ENCODE measurements at regions not wholly inside any gene's neighbourhood (a gene's known extent, or its start where the extent isn't known, plus 50 kb on each side); places are given as distances from the start of the nearest gene placed in this dataset.

DNA sequence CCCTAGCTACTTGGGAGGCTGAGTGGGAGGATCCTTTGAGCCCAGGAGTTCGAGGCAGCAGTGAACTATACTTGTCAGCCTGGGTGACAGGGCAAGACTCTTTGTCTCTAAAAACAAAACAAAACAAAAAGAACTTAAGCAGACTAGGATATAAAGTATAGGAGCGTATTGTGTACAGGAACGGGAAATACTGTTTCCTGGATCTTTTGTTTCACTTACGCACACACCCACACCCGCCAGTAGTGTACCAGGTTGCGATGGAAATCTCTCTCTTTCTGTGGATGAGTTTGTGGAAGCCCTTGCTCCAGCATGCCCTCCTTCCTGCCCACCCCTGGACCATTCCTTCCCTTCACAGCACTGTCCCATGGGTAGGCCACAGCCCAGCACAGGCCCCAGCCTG is 136.3 kb downstream of the RPIA start:
- WGBS: 85% methylated on average over 6 of the region's 6 CpGs
- intact Hi-C loops (cut with DNase I): no loop called here
- Histone ChIP-seq H3K27me3 (peaks cover 0 to 28% (median 0%) of the 10 kb centered on the region in 4 donors), H3K9me3 (no peaks in the 10 kb centered on the region), H3K4me1 (peaks cover 0 to 4% (median 0%) of the 10 kb centered on the region in 4 donors), H3K36me3 (no peaks in the 10 kb centered on the region), H3K27ac (replicated peaks in 1 of 4) (peak overlapping the region in 3 of 4 donors; percentile 43 to 64 (median 60)), H3K4me3 (no peak overlapping the region)
- TF ChIP-seq POLR2AphosphoS5 (IDR thresholded peaks at IDR 0.05): no peak
- TF ChIP-seq, protein P1, sequence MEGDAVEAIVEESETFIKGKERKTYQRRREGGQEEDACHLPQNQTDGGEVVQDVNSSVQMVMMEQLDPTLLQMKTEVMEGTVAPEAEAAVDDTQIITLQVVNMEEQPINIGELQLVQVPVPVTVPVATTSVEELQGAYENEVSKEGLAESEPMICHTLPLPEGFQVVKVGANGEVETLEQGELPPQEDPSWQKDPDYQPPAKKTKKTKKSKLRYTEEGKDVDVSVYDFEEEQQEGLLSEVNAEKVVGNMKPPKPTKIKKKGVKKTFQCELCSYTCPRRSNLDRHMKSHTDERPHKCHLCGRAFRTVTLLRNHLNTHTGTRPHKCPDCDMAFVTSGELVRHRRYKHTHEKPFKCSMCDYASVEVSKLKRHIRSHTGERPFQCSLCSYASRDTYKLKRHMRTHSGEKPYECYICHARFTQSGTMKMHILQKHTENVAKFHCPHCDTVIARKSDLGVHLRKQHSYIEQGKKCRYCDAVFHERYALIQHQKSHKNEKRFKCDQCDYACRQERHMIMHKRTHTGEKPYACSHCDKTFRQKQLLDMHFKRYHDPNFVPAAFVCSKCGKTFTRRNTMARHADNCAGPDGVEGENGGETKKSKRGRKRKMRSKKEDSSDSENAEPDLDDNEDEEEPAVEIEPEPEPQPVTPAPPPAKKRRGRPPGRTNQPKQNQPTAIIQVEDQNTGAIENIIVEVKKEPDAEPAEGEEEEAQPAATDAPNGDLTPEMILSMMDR (IDR thresholded peaks at IDR 0.05): no peak
- no peak for TF ChIP-seq POLR2A (IDR thresholded peaks at IDR 0.05; ENCODE audit: low read depth)
- TF ChIP-seq EP300 (IDR thresholded peaks at IDR 0.05): no peak
- DNase-seq (ENCODE audit: extremely low spot score): no peak

DNA sequence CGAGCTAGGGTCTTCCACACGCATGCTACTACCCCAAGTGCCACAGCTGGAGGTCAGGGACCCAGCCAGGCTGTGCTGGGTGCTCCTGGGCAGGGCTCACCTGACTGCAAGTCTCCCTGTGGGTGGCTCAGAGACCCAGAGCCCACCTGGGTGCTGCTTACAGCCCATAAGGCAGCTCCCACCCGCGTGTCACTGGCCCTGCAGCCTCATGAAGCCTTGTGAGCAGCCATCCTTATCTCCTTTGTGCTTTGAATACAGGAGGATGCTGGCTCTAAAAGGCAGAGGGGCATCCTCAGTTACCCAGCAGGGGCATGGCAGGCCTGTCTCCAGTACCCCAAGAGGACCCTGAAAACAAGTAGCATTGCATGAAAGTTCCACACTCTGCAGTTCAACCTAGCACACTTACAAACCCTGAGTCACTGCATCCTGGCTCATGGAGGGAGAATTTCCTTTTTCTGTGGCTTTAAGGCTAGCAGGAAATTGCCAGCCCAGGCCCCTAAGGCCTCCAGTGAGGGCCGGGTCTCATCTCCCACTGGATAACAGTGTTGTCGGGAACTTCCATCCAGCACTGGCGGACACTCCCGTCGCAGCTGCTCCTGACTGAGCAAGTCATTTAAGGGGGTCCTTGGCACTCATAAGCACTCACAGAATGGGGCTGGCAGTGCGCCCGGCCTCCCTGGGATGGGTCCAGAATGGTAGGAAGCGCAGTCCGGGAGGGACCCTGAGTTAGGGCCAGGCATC is 137.1 kb downstream of the RPIA start:
- peaks cover 0 to 4% (median 0%) of the 10 kb centered on the region in 4 donors for H3K4me1 ChIP-seq
- intact Hi-C loops (cut with DNase I): no loop called here
- no peaks in the 10 kb centered on the region for H3K9me3 ChIP-seq
- WGBS: 57% methylated on average over 5 of the region's 13 CpGs
- DNase-seq (ENCODE audit: extremely low spot score): no peak
- H3K27ac ChIP-seq (replicated peaks in 1 of 4): peak overlapping the region in 3 of 4 donors; percentile 43 to 64 (median 48)
- no peak overlapping the region for H3K4me3 ChIP-seq
- peaks cover 0 to 28% (median 0%) of the 10 kb centered on the region in 4 donors for H3K27me3 ChIP-seq
- TF ChIP-seq EP300 (IDR thresholded peaks at IDR 0.05): no peak
- peak; percentile 16 to 28 for TF ChIP-seq POLR2AphosphoS5 (IDR thresholded peaks at IDR 0.05)
- H3K36me3 ChIP-seq: no peaks in the 10 kb centered on the region

DNA sequence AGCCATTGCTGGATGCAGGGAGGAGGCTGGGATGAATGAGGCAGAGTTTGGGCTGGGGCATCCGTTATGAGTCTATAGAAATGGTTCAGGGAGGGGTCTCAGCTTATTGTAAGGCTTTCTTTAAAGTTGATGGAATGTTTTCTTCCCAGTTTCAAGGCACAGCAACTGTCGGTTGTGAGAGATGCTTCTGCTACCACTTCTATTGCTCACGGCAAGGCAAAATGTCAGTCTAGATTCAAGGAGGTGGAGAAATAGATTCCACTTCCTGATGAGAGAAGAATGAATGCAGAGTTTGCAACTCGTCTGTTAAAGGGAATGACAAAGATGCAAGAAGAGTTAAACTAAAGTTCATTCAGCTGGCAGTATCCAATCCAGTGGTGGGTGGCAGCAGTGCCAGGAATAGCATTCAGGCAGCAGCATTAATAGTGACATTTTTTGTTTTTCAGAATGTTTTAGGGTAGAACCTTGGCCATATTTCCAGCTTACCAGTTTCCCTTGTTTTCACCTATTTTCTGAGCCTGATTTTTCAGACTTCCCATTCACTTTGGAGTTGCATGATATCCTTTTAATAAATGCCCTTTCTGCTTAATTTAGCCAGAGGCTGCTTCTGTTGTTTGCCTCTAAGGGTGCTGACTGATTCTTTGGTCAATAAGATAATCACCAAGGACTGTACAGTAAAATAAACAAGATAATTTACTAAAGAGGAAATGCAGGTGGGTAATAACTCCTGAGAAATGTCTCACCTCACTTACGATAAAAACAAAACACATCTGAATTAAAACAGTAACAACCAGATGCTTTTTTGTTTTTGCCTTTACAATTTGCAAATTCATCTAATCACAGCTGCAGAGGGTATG is 138.4 kb downstream of the RPIA start:
- peaks cover 0 to 28% (median 0%) of the 10 kb centered on the region in 4 donors for H3K27me3 ChIP-seq
- WGBS: 68% methylated on average over 5 of the region's 5 CpGs
- no peaks in the 10 kb centered on the region for H3K36me3 ChIP-seq
- peaks cover 0 to 4% (median 0%) of the 10 kb centered on the region in 4 donors for H3K4me1 ChIP-seq
- intact Hi-C loops (cut with DNase I): no loop called here
- DNase-seq (ENCODE audit: extremely low spot score): peak; percentile 79
- H3K9me3 ChIP-seq: no peaks in the 10 kb centered on the region
- peak overlapping the region in 1 of 4 donors; percentile 48 for H3K27ac ChIP-seq (replicated peaks in 1 of 4)
- TF ChIP-seq, protein P1 (IDR thresholded peaks at IDR 0.05): no peak
- TF ChIP-seq POLR2A (IDR thresholded peaks at IDR 0.05; ENCODE audit: low read depth): no peak
- TF ChIP-seq POLR2AphosphoS5 (IDR thresholded peaks at IDR 0.05): no peak
- TF ChIP-seq EP300 (IDR thresholded peaks at IDR 0.05): no peak
- H3K4me3 ChIP-seq: no peak overlapping the region

DNA sequence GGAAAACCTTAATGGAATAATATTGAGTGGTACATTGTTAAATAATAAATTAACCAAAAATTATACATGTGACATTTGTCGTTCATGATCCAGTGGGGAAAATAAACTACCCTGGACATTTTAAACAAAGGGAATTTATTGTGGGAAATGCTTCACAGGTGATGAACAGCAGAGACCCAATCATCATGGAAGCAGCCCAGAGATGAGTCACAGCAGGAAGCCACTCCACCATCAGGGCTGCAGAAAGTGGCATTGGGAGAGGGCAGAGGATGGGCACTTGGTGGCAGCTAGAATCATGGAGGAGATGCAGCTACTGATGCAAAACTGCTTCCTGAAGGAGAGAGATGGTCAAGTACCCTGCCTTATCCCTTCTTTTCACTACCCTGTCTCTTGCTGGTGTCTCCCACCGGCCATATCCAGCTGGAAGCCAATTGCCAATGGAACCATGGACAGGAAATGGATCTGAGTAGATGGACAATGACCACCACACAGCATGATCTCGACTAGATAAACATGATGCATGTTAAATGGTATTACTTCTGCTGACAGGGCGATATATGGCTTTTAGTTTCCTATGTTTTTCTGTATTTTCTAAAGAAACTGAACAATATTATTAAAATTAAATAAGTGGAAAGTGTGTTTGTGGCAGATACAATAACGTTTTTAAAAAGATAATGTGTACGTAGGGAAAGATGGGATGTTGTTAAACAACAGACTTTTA is 139.8 kb downstream of the RPIA start:
- peak; percentile 78 for DNase-seq (ENCODE audit: extremely low spot score)
- TF ChIP-seq EP300 (IDR thresholded peaks at IDR 0.05) (no peak), POLR2A (IDR thresholded peaks at IDR 0.05; ENCODE audit: low read depth) (no peak), POLR2AphosphoS5 (IDR thresholded peaks at IDR 0.05) (no peak)
- TF ChIP-seq, protein P1 (IDR thresholded peaks at IDR 0.05): no peak
- Histone ChIP-seq H3K36me3 (no peaks in the 10 kb centered on the region), H3K27ac (replicated peaks in 1 of 4) (no peak overlapping the region), H3K27me3 (peaks cover 0 to 28% (median 0%) of the 10 kb centered on the region in 4 donors), H3K4me3 (no peak overlapping the region), H3K9me3 (no peaks in the 10 kb centered on the region), H3K4me1 (peaks cover 0 to 4% (median 0%) of the 10 kb centered on the region in 4 donors)
- intact Hi-C loops (cut with DNase I): no loop called here
- WGBS: 49% methylated on average over 6 of the region's 6 CpGs
